HG02973 (cell line): ENCODE measurements at regions not wholly inside any gene's neighbourhood (a gene's known extent, or its start where the extent isn't known, plus 50 kb on each side); places are given as distances from the start of the nearest gene placed in this dataset.
"Not testable (repeated sequence)": the region's sequence is repeated elsewhere in the genome, so short reads cannot be mapped to it uniquely, and the experiment has no call there.

Experiments
- ATAC-seq: cut with Tn5 transposase; IDR thresholded peaks from one replicate; pipeline ENCODE4 v1.9.1; 2021; ENCODE audit warnings: moderate library complexity; ENCODE audit not compliant: unreplicated experiment

- no peak for ATAC-seq
Measured at GRCh38 chr7:19537942-19538401, 170.9 kb downstream of the POLR1F start.

DNA sequence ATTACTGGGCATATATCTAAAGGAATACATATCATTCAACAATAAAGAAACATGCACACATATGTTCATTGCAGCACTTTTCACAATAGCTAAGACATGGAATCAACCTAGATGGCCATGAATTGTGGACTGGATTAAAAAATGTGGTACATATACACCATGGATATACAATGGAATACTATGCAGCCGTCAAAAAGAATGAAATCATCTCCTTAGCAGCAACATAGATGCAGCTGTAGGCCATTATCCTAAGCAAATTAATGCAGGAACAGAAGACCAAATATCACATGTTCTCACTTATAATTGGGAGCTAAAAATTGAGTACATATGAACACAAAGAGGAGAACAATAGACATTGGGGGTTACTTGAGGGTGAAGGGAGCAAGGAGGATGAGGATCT lies 175.6 kb downstream of the POLR1F start:
- no peak for ATAC-seq

DNA sequence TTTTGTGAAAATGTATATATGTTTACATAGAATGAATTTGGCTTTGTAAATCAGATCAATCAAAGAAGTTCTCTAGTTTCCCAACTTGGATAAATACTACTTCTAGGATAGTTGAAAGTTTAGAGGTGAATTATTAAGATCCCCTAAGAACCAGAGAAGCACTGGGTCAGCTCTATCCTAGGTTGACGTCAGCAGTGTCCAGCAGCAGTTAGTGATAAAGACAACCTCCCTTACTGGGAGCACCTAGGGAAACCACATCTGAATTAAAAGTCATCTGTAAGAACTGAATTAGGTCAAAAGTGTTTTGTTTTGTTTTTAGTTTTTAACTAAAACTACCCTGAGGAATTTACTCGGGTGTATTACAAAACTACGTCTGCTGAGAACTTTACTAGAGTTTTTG lies 178.0 kb downstream of the POLR1F start:
- no peak for ATAC-seq

DNA sequence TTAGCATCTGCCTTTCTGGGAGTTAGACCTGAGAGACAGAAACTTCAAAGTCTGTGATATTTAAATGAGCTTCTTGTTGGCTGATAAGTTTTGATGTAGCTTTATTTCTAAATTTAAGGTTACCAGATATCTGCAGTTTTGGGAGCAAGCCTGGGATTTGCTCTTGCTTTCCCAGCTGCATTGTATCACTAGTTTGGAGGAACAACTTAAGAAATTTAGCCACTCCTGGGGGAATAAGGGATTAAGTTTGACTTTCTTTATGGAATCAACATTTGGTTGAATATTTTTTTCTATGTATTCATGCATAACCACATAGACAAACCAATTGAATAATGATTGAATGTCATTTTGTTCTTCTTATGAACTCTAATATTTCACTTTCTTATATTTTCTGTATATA lies 178.6 kb downstream of the POLR1F start:
- no peak for ATAC-seq

DNA sequence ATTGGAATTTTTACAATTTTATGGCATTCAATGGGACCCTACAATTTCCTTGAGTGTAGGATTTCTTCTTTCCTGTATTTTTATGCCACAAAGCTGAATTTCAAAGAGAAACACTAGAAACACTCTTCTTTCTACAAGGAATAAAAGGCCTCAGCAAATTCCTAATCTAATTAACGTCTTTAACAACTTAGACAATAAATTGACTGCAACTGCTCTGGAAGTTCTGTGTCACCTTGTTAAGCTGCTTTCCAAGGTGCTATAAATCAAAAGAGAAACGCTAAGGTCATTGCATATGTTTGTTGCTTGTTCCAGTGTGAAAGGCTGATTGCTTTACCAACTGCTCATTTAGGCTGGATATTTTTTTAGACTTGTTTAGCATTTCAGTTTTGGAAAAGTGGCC lies 182.2 kb downstream of the POLR1F start:
- no peak for ATAC-seq

DNA sequence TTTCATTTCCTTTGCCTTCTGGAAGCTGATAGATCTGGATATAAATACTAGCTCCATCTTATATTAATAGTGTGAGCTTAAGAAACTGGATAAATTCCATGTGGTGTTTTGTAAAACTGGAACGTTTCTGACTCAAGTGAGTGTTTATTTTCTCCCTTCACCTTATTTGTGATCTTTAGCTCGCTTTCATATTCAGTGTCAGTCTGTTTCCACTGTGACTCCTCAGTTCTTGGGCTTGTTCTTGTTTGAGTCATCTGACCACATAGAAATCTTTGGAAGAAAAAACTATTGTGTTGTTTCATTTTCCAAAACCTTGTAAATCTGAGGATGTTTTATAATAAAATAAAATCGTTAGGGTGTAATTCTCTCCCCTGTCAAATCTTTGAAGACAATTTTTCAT lies 186.4 kb downstream of the POLR1F start:
- no peak for ATAC-seq

- ATAC-seq, result no peak
Measured at GRCh38 chr7:19520392-19520791, 188.4 kb downstream of the POLR1F start.

GRCh38 chr7:19519443-19520021 lies 189.3 kb downstream of the POLR1F start:
- no peak for ATAC-seq

GRCh38 chr7:19517546-19517945 lies 191.3 kb downstream of the POLR1F start:
- ATAC-seq, result not testable (repeated sequence)

- no peak for ATAC-seq
Measured at GRCh38 chr7:19508821-19509220, 200.0 kb downstream of the POLR1F start.

DNA sequence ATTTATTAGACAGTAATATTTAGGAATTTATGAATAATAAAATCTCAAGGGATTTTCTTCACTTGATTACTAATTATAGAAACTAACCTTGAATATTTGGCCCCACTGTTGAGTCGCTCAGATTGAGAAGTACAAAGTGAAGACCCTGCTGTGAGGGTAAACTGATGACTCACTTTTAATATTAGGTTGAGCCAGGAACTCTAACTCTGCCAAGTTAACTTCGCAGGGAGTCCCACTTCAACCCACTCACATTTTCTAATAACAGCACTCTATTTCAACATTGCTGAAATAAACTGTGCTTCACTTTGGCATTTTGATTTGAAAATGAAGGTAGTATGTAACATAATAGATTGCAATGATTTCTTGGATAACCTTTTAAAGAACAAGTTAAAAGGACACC lies 200.7 kb downstream of the POLR1F start:
- ATAC-seq, result no peak

GRCh38 chr7:19491821-19492452 lies 216.9 kb downstream of the POLR1F start:
- peak; percentile 54 for ATAC-seq

- ATAC-seq, result no peak
Measured at GRCh38 chr7:19491371-19491770, 217.5 kb downstream of the POLR1F start.

- no peak for ATAC-seq
Measured at GRCh38 chr7:19489162-19489820, 219.5 kb downstream of the POLR1F start.

GRCh38 chr7:19488056-19488455 lies 220.8 kb downstream of the POLR1F start:
- no peak for ATAC-seq

GRCh38 chr7:19482628-19483027 lies 226.2 kb downstream of the POLR1F start:
- no peak for ATAC-seq

DNA sequence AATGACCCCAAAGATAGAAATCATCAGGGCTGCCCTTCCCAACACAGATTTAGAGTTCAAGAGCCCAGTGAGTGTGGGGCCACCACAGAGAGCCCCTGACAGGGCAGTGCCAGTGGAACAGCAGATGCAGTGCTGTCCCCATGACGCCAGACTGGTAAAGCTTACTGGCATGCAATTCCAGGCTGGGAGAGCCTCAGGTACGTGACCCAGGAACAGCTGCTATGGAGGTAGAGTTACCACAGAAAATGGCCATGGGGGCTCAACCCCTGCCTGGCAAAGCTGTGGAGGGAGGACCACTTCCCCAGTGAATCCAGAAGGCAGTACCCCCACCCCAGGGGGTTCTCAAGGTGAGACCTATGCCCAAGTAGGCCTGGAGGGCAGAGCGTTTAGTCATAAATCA lies 228.5 kb downstream of the POLR1F start:
- no peak for ATAC-seq

- no peak for ATAC-seq
Measured at GRCh38 chr7:19470031-19470430, 238.8 kb downstream of the POLR1F start.

- ATAC-seq, result no peak
Measured at GRCh38 chr7:19465861-19466260, 243.0 kb downstream of the POLR1F start.

GRCh38 chr7:19464751-19465150 lies 244.1 kb downstream of the POLR1F start:
- no peak for ATAC-seq

- no peak for ATAC-seq
Measured at GRCh38 chr7:19464241-19464640, 244.6 kb downstream of the POLR1F start.

- no peak for ATAC-seq
Measured at GRCh38 chr7:19463581-19463980, 245.3 kb downstream of the POLR1F start.
